ENCODE measurements at regions not wholly inside any gene's neighbourhood (a gene's known extent, or its start where the extent isn't known, plus 50 kb on each side); places are given as distances from the start of the nearest gene placed in this dataset.

- DNase-seq: no peak
Measured at GRCh38 chr21:39124681-39125251, 58.5 kb downstream of the PSMG1 start.

GRCh38 chr21:39123375-39123774 lies 59.9 kb downstream of the PSMG1 start:
- DNase-seq: no peak

GRCh38 chr21:39121600-39122355 lies 61.5 kb downstream of the PSMG1 start:
- DNase-seq: no peak

- no peak for DNase-seq
Measured at GRCh38 chr21:39120876-39121599, 62.2 kb downstream of the PSMG1 start.

GRCh38 chr21:39119891-39120290 lies 63.4 kb downstream of the PSMG1 start:
- DNase-seq: no peak

GRCh38 chr21:39118604-39119215 lies 64.5 kb downstream of the PSMG1 start:
- no peak for DNase-seq

- DNase-seq: no peak
Measured at GRCh38 chr21:39118061-39118460, 65.2 kb downstream of the PSMG1 start.

GRCh38 chr21:39117440-39117970 lies 65.7 kb downstream of the PSMG1 start:
- no peak for DNase-seq

GRCh38 chr21:39116761-39117439 lies 66.4 kb downstream of the PSMG1 start:
- no peak for DNase-seq

- no peak for DNase-seq
Measured at GRCh38 chr21:39115576-39116235, 67.5 kb downstream of the PSMG1 start.

- no peak for DNase-seq
Measured at GRCh38 chr21:39114871-39115575, 68.2 kb downstream of the PSMG1 start.

GRCh38 chr21:39111931-39112550 lies 71.2 kb downstream of the PSMG1 start:
- DNase-seq: no peak

GRCh38 chr21:39110431-39110830 lies 72.8 kb downstream of the PSMG1 start:
- DNase-seq: no peak

GRCh38 chr21:39109596-39110210 lies 73.5 kb downstream of the PSMG1 start:
- no peak for DNase-seq

- DNase-seq: no peak
Measured at GRCh38 chr21:39109163-39109530, 74.1 kb downstream of the PSMG1 start.

GRCh38 chr21:39108291-39109162 lies 74.7 kb downstream of the PSMG1 start:
- no peak for DNase-seq

- DNase-seq: no peak
Measured at GRCh38 chr21:39107739-39108138, 75.5 kb downstream of the PSMG1 start.

- DNase-seq: no peak
Measured at GRCh38 chr21:39106881-39107462, 76.3 kb downstream of the PSMG1 start.

- no peak for DNase-seq
Measured at GRCh38 chr21:39105836-39106235, 77.4 kb downstream of the PSMG1 start.

Measured in NCI-H2029 treated with DMSO at 0.1 percent for 48 hours (cell line).